ENCODE measurements at regions not wholly inside any gene's neighbourhood (a gene's known extent, or its start where the extent isn't known, plus 50 kb on each side); places are given as distances from the start of the nearest gene placed in this dataset.
"Not testable (repeated sequence)": the region's sequence is repeated elsewhere in the genome, so short reads cannot be mapped to it uniquely, and the experiment has no call there.

GRCh38 chr2:129024796-129025195 is 706.1 kb upstream of the HS6ST1 start:
- Histone ChIP-seq H3K9me3 (no peaks in the 10 kb centered on the region), H3K9me2 (no peaks in the 10 kb centered on the region), H3K36me3 (replicated peaks in 1 of 2; ENCODE audit: control insufficient read depth in 1 of 2, insufficient read depth in 2 of 2, low read length in 1 of 2) (no peaks in the 10 kb centered on the region), H3K79me2 (ENCODE audit: insufficient read depth) (no peaks in the 10 kb centered on the region), H3K27me3 (ENCODE audit: insufficient read depth) (no peaks in the 10 kb centered on the region), H3K9ac (no peak overlapping the region), H3K4me1 (ENCODE audit: control insufficient read depth in 1 of 2, insufficient read depth in 2 of 2, low read depth in 1 of 2, low read length in 1 of 2) (no peaks in the 10 kb centered on the region), H4K20me1 (ENCODE audit: insufficient read depth) (no peaks in the 10 kb centered on the region), H2AFZ (ENCODE audit: low read depth) (no peak overlapping the region), H3F3A (replicated peaks; ENCODE audit: insufficient read depth) (no peaks in the 10 kb centered on the region), H3K27ac (ENCODE audit: low read depth in 2 of 2, low read length in 1 of 2) (no peak overlapping the region), H3K4me3 (ENCODE audit: low read depth in 2 of 2, low read length in 1 of 2) (no peak overlapping the region), H3K4me2 (no peak overlapping the region)
- WGBS (ENCODE audit: low lambda C conversion rate), result 8% methylated on average over 2 of the region's 2 CpGs
- CTCF ChIA-PET, result no interaction called here
- no peak for DNase-seq
- no peak for TF ChIP-seq GATA2 (CRISPR knock-in tag; IDR thresholded peaks at IDR 0.05)
- TF ChIP-seq CTCF (IDR thresholded peaks at IDR 0.05), result no peak
- TF ChIP-seq RFX5 (IDR thresholded peaks at IDR 0.05; ENCODE audit: low read length), result no peak
- POLR2A ChIA-PET, result no interaction called here

GRCh38 chr2:129035992-129036391 is 717.3 kb upstream of the HS6ST1 start:
- H3K36me3 ChIP-seq (replicated peaks in 1 of 2; ENCODE audit: control insufficient read depth in 1 of 2, insufficient read depth in 2 of 2, low read length in 1 of 2), result no peaks in the 10 kb centered on the region
- ChIA-PET POLR2A (no interaction called here), CTCF (no interaction called here)
- no peaks in the 10 kb centered on the region for H3K79me2 ChIP-seq (ENCODE audit: insufficient read depth)
- no peaks in the 10 kb centered on the region for H3K9me2 ChIP-seq
- H2AFZ ChIP-seq (ENCODE audit: low read depth), result no peak overlapping the region
- 6% methylated on average over 3 of the region's 3 CpGs for WGBS (ENCODE audit: low lambda C conversion rate)
- no peaks in the 10 kb centered on the region for H3K4me1 ChIP-seq (ENCODE audit: control insufficient read depth in 1 of 2, insufficient read depth in 2 of 2, low read depth in 1 of 2, low read length in 1 of 2)
- no peaks in the 10 kb centered on the region for H3F3A ChIP-seq (replicated peaks; ENCODE audit: insufficient read depth)
- H3K27me3 ChIP-seq (ENCODE audit: insufficient read depth), result no peaks in the 10 kb centered on the region
- H4K20me1 ChIP-seq (ENCODE audit: insufficient read depth), result no peaks in the 10 kb centered on the region
- H3K4me3 ChIP-seq (ENCODE audit: low read depth in 2 of 2, low read length in 1 of 2), result no peak overlapping the region
- H3K9ac ChIP-seq, result no peak overlapping the region
- H3K9me3 ChIP-seq, result no peaks in the 10 kb centered on the region
- TF ChIP-seq RFX5 (IDR thresholded peaks at IDR 0.05; ENCODE audit: low read length), result no peak
- DNase-seq, result no peak
- no peak overlapping the region for H3K27ac ChIP-seq (ENCODE audit: low read depth in 2 of 2, low read length in 1 of 2)
- no peak overlapping the region for H3K4me2 ChIP-seq

GRCh38 chr2:129043677-129044076 is 725.0 kb upstream of the HS6ST1 start:
- H3K4me3 ChIP-seq (ENCODE audit: low read depth in 2 of 2, low read length in 1 of 2); CTCF ChIA-PET; H3K4me2 ChIP-seq; H3K79me2 ChIP-seq (ENCODE audit: insufficient read depth); H3F3A ChIP-seq (replicated peaks; ENCODE audit: insufficient read depth); H3K9me3 ChIP-seq; H3K9me2 ChIP-seq; H4K20me1 ChIP-seq (ENCODE audit: insufficient read depth); H3K27ac ChIP-seq (ENCODE audit: low read depth in 2 of 2, low read length in 1 of 2); H3K9ac ChIP-seq; DNase-seq; H3K36me3 ChIP-seq (replicated peaks in 1 of 2; ENCODE audit: control insufficient read depth in 1 of 2, insufficient read depth in 2 of 2, low read length in 1 of 2); H3K4me1 ChIP-seq (ENCODE audit: control insufficient read depth in 1 of 2, insufficient read depth in 2 of 2, low read depth in 1 of 2, low read length in 1 of 2); H2AFZ ChIP-seq (ENCODE audit: low read depth); POLR2A ChIA-PET; H3K27me3 ChIP-seq (ENCODE audit: insufficient read depth): not testable (repeated sequence)
- WGBS (ENCODE audit: low lambda C conversion rate), result 56% methylated on average over 3 of the region's 10 CpGs

GRCh38 chr2:129046475-129046874 is 727.8 kb upstream of the HS6ST1 start:
- H3K4me3 ChIP-seq (ENCODE audit: low read depth in 2 of 2, low read length in 1 of 2); CTCF ChIA-PET; H2AFZ ChIP-seq (ENCODE audit: low read depth); H3F3A ChIP-seq (replicated peaks; ENCODE audit: insufficient read depth); H3K9me3 ChIP-seq; H3K27me3 ChIP-seq (ENCODE audit: insufficient read depth); POLR2A ChIA-PET; H3K4me2 ChIP-seq; DNase-seq; H3K27ac ChIP-seq (ENCODE audit: low read depth in 2 of 2, low read length in 1 of 2); H3K36me3 ChIP-seq (replicated peaks in 1 of 2; ENCODE audit: control insufficient read depth in 1 of 2, insufficient read depth in 2 of 2, low read length in 1 of 2); H3K9ac ChIP-seq; H4K20me1 ChIP-seq (ENCODE audit: insufficient read depth); H3K79me2 ChIP-seq (ENCODE audit: insufficient read depth); H3K9me2 ChIP-seq; H3K4me1 ChIP-seq (ENCODE audit: control insufficient read depth in 1 of 2, insufficient read depth in 2 of 2, low read depth in 1 of 2, low read length in 1 of 2): not testable (repeated sequence)
- WGBS (ENCODE audit: low lambda C conversion rate), result 0% methylated on average over 1 of the region's 1 CpG

Measured in SK-N-SH (cell line).